GM21390 (cell line): ENCODE measurements at regions not wholly inside any gene's neighbourhood (a gene's known extent, or its start where the extent isn't known, plus 50 kb on each side); places are given as distances from the start of the nearest gene placed in this dataset.

Experiments used
- ATAC-seq: cut with Tn5 transposase; IDR thresholded peaks from one replicate; pipeline ENCODE4 v1.9.1; 2021; ENCODE audit not compliant: unreplicated experiment

GRCh38 chr2:207286106-207286505 is 120.4 kb upstream of the KLF7 start:
- ATAC-seq = no peak

- ATAC-seq = peak; percentile 42
Measured at GRCh38 chr2:207288628-207289027, 122.9 kb upstream of the KLF7 start.

- no peak for ATAC-seq
Measured at GRCh38 chr2:207289295-207290018, 123.7 kb upstream of the KLF7 start.

- ATAC-seq = no peak
Measured at GRCh38 chr2:207290833-207291624, 125.3 kb upstream of the KLF7 start.

GRCh38 chr2:207291625-207292252 is 126.0 kb upstream of the KLF7 start:
- ATAC-seq = peak; percentile 52

- ATAC-seq = no peak
Measured at GRCh38 chr2:207296265-207296948, 130.7 kb upstream of the KLF7 start.

- ATAC-seq = no peak
Measured at GRCh38 chr2:207300817-207301216, 135.1 kb upstream of the KLF7 start.

- no peak for ATAC-seq
Measured at GRCh38 chr2:207304761-207305160, 139.0 kb upstream of the KLF7 start.

GRCh38 chr2:207308519-207309224 is 142.9 kb upstream of the KLF7 start:
- ATAC-seq = no peak

- peak; percentile 84 for ATAC-seq
Measured at GRCh38 chr2:207311316-207312005, 145.7 kb upstream of the KLF7 start.

- no peak for ATAC-seq
Measured at GRCh38 chr2:207312006-207312356, 146.2 kb upstream of the KLF7 start.

- no peak for ATAC-seq
Measured at GRCh38 chr2:207313947-207314346, 148.2 kb upstream of the KLF7 start.

GRCh38 chr2:207315131-207315530 is 149.4 kb upstream of the KLF7 start:
- no peak for ATAC-seq

- ATAC-seq = no peak
Measured at GRCh38 chr2:207316484-207316883, 150.7 kb upstream of the KLF7 start.

- ATAC-seq = no peak
Measured at GRCh38 chr2:207316906-207317305, 151.2 kb upstream of the KLF7 start.

GRCh38 chr2:207317378-207317984 is 151.7 kb upstream of the KLF7 start:
- no peak for ATAC-seq

GRCh38 chr2:207318181-207318628 is 152.5 kb upstream of the KLF7 start:
- no peak for ATAC-seq

GRCh38 chr2:207319316-207319715 is 153.6 kb upstream of the KLF7 start:
- ATAC-seq = no peak

GRCh38 chr2:207320381-207321159 is 154.8 kb upstream of the KLF7 start:
- ATAC-seq = no peak
